Glutamatergic neuron (in vitro differentiated cells): ENCODE measurements at regions not wholly inside any gene's neighbourhood (a gene's known extent, or its start where the extent isn't known, plus 50 kb on each side); places are given as distances from the start of the nearest gene placed in this dataset.

Experiments used
- DNase-seq: peaks from one replicate; pipeline ENCODE4 v3.0.0; 2022
- H3K27ac Mint-ChIP-seq: one replicate; pipeline ENCODE4 v1.8.0; 2020; ENCODE audit warnings: mild to moderate bottlenecking, mixed read lengths, inconsistent platforms; ENCODE audit not compliant: unreplicated experiment
- H3K27me3 Mint-ChIP-seq: one replicate; pipeline ENCODE4 v1.8.0; 2020; ENCODE audit warnings: mild to moderate bottlenecking, moderate library complexity, mixed read lengths, inconsistent platforms; ENCODE audit not compliant: unreplicated experiment
- H3K36me3 Mint-ChIP-seq: one replicate; pipeline ENCODE4 v1.8.0; 2020; ENCODE audit warnings: mild to moderate bottlenecking, mixed read lengths, inconsistent platforms; ENCODE audit not compliant: unreplicated experiment
- H3K4me1 Mint-ChIP-seq: one replicate; pipeline ENCODE4 v1.8.0; 2020; ENCODE audit warnings: mild to moderate bottlenecking, low read depth, mixed read lengths, inconsistent platforms; ENCODE audit not compliant: unreplicated experiment
- H3K4me3 Mint-ChIP-seq: one replicate; pipeline ENCODE4 v1.8.0; 2020; ENCODE audit warnings: mild to moderate bottlenecking, mixed read lengths, inconsistent platforms; ENCODE audit not compliant: unreplicated experiment
- H3K9me3 Mint-ChIP-seq: one replicate; pipeline ENCODE4 v1.8.0; 2020; ENCODE audit warnings: mild to moderate bottlenecking, moderate library complexity, mixed read lengths, inconsistent platforms; ENCODE audit not compliant: unreplicated experiment
- CTCF ChIP-seq: fragments of 200-600 bp; sonication (generic); IDR thresholded peaks from one replicate; pipeline ENCODE4 v1.5.0; 2021; ENCODE audit not compliant: partially characterized antibody, unreplicated experiment

GRCh38 chr14:54102051-54102456 is 145.4 kb upstream of the BMP4 start:
- no peak for TF ChIP-seq CTCF

GRCh38 chr14:54102530-54102929 is 145.9 kb upstream of the BMP4 start:
- no peak for TF ChIP-seq CTCF
- Mint-ChIP-seq H3K4me1 (no peaks in the 10 kb centered on the region), H3K9me3 (no peaks in the 10 kb centered on the region), H3K27me3 (no peaks in the 10 kb centered on the region), H3K36me3 (no peaks in the 10 kb centered on the region), H3K27ac (no peak overlapping the region), H3K4me3 (no peak overlapping the region)
- DNase-seq: no peak

More at GRCh38 chr14:54102051-54102456, 145.4 kb upstream of the BMP4 start:
- no peaks in the 10 kb centered on the region for H3K4me1 Mint-ChIP-seq
- H3K27ac Mint-ChIP-seq: no peak overlapping the region
- H3K4me3 Mint-ChIP-seq: no peak overlapping the region
- H3K9me3 Mint-ChIP-seq: no peaks in the 10 kb centered on the region
- H3K27me3 Mint-ChIP-seq: no peaks in the 10 kb centered on the region
- DNase-seq: no peak
- H3K36me3 Mint-ChIP-seq: no peaks in the 10 kb centered on the region

GRCh38 chr14:54104601-54105145 is 148.0 kb upstream of the BMP4 start:
- DNase-seq: no peak
- H3K9me3 Mint-ChIP-seq: no peaks in the 10 kb centered on the region
- no peak overlapping the region for H3K4me3 Mint-ChIP-seq
- no peak for TF ChIP-seq CTCF
- H3K36me3 Mint-ChIP-seq: no peaks in the 10 kb centered on the region
- H3K27me3 Mint-ChIP-seq: no peaks in the 10 kb centered on the region
- no peaks in the 10 kb centered on the region for H3K4me1 Mint-ChIP-seq
- H3K27ac Mint-ChIP-seq: no peak overlapping the region

- Mint-ChIP-seq H3K4me1 (no peaks in the 10 kb centered on the region), H3K36me3 (no peaks in the 10 kb centered on the region), H3K9me3 (no peaks in the 10 kb centered on the region), H3K27me3 (no peaks in the 10 kb centered on the region), H3K27ac (no peak overlapping the region), H3K4me3 (no peak overlapping the region)
- TF ChIP-seq CTCF: no peak
- DNase-seq: no peak
Observed at GRCh38 chr14:54105406-54105805, 148.8 kb upstream of the BMP4 start.

GRCh38 chr14:54105898-54106297 is 149.3 kb upstream of the BMP4 start:
- H3K27ac Mint-ChIP-seq: no peak overlapping the region
- TF ChIP-seq CTCF: no peak
- no peak overlapping the region for H3K4me3 Mint-ChIP-seq
- H3K4me1 Mint-ChIP-seq: no peaks in the 10 kb centered on the region
- H3K9me3 Mint-ChIP-seq: no peaks in the 10 kb centered on the region
- DNase-seq: no peak
- H3K27me3 Mint-ChIP-seq: no peaks in the 10 kb centered on the region
- H3K36me3 Mint-ChIP-seq: no peaks in the 10 kb centered on the region
